Panc1 (cell line): ENCODE measurements at regions not wholly inside any gene's neighbourhood (a gene's known extent, or its start where the extent isn't known, plus 50 kb on each side); places are given as distances from the start of the nearest gene placed in this dataset.

Experiments
- CTCF ChIP-seq: fragments of 450-650 bp; IDR thresholded peaks from 2 replicates; pipeline ENCODE4 v1.5.1; 2017; ENCODE audit warnings: mild to moderate bottlenecking
- SIN3A ChIP-seq: IDR thresholded peaks from 2 replicates; pipeline ENCODE4 v1.6.1; 2012; ENCODE audit warnings: low read depth, mild to moderate bottlenecking, low read length, moderate library complexity, borderline replicate concordance; ENCODE audit not compliant: insufficient read depth

GRCh38 chr16:5349101-5349500, 251.5 kb upstream of the EEF2KMT start:
- no peak for TF ChIP-seq CTCF
- TF ChIP-seq SIN3A = no peak
